GM12875 (cell line): ENCODE measurements at regions not wholly inside any gene's neighbourhood (a gene's known extent, or its start where the extent isn't known, plus 50 kb on each side); places are given as distances from the start of the nearest gene placed in this dataset.

ENCODE experiments used
- H3K4me3 ChIP-seq: one replicate; pipeline ENCODE4 v1.5.1; 2011; ENCODE audit warnings: low read depth, low read length, control low read depth
- TF ChIP-seq, protein P1 (sequence below): IDR thresholded peaks from 2 replicates; pipeline ENCODE4 v1.5.1; 2011; ENCODE audit warnings: low read depth, mild to moderate bottlenecking, control low read depth, inconsistent platforms, low read length, moderate library complexity, borderline replicate concordance; ENCODE audit not compliant: insufficient read depth

DNA sequence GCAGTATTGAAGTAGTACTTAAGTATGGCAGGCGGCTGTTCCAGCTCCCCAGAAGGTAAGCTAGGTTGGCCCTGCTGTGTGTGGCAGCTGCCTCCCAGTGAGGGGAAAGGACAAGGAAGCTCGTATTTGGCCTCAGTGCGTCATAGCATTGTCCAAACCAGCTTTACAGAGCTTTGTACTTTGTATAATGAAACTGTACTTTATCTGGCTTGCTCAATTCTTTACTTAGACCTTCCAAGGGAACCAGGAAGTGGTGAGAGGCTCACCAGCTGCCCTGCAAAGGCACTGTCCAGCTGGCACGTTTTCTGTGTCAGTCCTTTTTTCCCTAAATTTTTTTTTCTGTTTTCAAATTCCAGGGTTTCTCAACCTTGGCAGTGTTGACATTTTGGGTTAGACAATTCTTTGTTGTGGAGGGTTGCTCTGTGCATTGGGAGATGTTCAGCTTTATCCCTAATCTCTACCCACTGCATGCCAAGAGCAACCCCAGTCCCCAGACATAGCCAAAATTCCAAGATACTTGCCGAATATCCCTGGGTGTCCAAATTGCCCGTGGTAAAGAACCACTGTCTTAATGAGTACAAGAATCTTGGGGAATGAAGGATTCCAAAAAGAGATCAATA lies 474.5 kb downstream of the LRRC70 start:
- no peak overlapping the region for H3K4me3 ChIP-seq
- TF ChIP-seq, protein P1, sequence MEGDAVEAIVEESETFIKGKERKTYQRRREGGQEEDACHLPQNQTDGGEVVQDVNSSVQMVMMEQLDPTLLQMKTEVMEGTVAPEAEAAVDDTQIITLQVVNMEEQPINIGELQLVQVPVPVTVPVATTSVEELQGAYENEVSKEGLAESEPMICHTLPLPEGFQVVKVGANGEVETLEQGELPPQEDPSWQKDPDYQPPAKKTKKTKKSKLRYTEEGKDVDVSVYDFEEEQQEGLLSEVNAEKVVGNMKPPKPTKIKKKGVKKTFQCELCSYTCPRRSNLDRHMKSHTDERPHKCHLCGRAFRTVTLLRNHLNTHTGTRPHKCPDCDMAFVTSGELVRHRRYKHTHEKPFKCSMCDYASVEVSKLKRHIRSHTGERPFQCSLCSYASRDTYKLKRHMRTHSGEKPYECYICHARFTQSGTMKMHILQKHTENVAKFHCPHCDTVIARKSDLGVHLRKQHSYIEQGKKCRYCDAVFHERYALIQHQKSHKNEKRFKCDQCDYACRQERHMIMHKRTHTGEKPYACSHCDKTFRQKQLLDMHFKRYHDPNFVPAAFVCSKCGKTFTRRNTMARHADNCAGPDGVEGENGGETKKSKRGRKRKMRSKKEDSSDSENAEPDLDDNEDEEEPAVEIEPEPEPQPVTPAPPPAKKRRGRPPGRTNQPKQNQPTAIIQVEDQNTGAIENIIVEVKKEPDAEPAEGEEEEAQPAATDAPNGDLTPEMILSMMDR: no peak

DNA sequence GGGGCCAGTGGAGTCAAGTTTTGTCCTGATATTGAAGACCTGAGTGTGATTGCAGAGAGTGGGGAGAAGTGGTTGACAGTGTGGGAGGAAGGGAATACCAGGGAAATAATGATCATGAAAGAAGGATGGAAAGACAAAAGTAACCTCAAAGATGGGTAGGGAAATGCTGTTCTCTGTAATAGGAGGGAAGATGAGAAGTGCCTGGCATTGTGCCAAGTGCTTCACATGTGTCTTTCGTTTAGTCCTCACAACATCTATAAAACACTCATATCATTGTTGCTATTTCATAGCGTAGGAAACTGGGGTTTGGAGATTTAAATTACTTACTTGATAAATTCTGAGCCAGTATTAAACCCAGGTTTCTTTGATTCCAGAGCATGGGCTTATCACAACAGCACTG lies 472.3 kb downstream of the LRRC70 start:
- no peak overlapping the region for H3K4me3 ChIP-seq
- TF ChIP-seq, protein P1: no peak

DNA sequence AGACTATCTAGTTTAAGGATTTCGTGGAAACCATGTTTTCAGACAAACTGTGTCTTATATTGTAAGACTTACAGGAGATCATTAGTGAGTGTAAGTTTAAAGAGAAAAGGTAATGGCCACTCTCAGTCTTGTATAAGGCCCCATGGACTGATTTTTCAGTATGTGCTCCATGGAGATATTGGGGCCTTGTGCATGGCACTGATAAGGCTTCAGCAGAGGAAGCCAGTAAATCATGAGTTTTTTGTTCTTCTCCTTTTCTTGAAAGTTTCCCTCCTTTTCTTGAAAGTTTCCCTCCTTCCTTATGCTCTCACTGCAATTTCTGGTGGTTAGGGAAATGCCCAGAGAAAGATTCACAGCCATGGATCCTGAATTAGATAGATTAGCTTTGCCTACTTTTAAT lies 471.3 kb downstream of the LRRC70 start:
- TF ChIP-seq, protein P1: no peak

DNA sequence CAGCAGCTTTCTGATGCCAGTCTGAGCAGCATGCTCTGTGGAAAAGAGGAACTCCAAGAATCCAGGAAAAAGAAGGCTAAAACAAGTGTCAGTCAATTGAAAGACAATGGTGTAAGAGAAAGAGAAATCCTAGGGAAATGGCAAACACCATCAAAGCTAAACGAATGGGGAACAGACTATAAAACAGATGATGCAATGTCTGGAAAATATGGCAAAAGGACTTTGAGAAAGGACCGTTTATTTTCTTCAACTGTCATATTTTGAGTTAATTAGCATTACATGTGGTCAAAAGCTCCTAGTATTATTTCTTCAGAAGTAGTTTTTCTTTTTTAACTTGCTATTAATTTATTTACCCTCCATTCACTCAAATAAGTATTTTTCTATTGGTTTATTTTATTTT lies 465.2 kb downstream of the LRRC70 start:
- TF ChIP-seq, protein P1: no peak
- H3K4me3 ChIP-seq: no peak overlapping the region

More for the DNA sequence above, 471.3 kb downstream of the LRRC70 start:
- no peak overlapping the region for H3K4me3 ChIP-seq

DNA sequence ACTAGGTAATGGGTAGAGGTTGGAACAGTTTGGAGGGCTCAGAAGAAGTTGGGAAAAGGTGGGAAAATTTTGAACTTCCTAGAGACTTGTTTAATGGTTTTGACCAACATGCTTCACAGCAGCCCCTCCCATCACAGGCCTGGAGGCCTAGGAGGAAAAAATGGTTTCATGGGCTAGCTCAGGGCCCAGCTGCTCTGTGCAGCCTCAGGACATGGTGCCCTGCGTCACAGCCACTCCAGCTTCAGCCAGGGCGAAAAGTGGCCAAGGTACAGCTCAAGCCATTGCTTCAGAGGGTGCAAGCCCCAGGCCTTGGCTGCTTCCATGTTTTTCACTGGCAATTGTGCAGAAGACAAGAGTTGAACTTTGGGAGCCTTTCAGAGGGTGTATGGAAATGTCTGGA lies 453.7 kb downstream of the LRRC70 start:
- no peak overlapping the region for H3K4me3 ChIP-seq
- TF ChIP-seq, protein P1: no peak

DNA sequence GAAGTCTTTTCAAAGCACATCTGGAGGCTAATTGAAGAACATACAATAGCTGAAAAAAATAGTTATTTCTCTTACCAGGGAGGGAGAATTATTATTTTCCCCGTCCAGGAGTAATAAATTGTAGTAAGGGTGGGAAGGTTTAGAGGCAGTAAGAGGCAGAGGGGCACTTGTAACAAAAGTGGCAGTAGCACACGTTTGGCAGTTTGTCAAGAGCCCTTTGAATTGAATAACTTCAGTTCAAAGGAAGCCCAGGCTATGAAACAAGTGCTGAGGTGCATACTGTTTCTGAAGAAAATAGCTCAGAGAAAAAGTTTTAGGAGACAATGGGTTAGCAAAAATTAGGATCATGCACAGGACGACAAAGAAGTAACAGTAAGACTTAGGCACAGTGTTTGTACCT lies 451.3 kb downstream of the LRRC70 start:
- TF ChIP-seq, protein P1: no peak
- H3K4me3 ChIP-seq: no peak overlapping the region

DNA sequence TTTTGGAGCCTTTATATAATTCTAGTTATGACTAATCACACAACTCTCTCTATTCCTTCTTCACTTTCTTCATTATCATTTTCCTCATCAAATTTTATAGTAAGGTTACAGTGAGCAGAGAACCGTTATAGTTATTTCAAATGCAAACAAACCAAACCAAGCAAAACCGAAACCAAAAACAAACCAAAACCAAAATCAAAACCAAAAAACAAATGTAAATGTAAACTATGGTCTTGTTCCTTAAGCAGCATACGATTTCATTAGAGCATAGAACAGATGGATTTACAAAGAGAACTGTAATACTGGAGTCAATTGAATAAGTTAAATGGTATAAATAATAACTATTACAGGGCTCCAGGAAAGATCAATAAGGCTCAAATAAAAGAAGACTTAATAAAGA lies 447.1 kb downstream of the LRRC70 start:
- H3K4me3 ChIP-seq: no peak overlapping the region
- TF ChIP-seq, protein P1: no peak
